H1 (cell line): ENCODE measurements at regions not wholly inside any gene's neighbourhood (a gene's known extent, or its start where the extent isn't known, plus 50 kb on each side); places are given as distances from the start of the nearest gene placed in this dataset.

Source experiments
- BRCA1 ChIP-seq: IDR thresholded peaks from 2 replicates; pipeline ENCODE4 v1.6.1; 2012; ENCODE audit warnings: low read depth, low read length, improper control_type of control experiment
- CBX5 ChIP-seq: fragments of 300-800, 300-1000 bp; sonication (generic); IDR thresholded peaks from 2 replicates; pipeline ENCODE4 v1.7.1; 2016; ENCODE audit warnings: antibody characterized with exemption, low read length, low read depth
- CHD2 ChIP-seq: IDR thresholded peaks from 2 replicates; pipeline ENCODE4 v1.6.1; 2012; ENCODE audit warnings: low read length, improper control_type of control experiment
- HDAC2 ChIP-seq, 2 experiments: fragments of 300-600 bp in 1 of 2; sonication (generic) in 1 of 2; IDR thresholded peaks; 2 replicates each; pipeline ENCODE4 v1.6.1; 2011 to 2012; ENCODE audit warnings: low read depth in 2 of 2, low read length in 2 of 2, mild to moderate bottlenecking in 2 of 2, moderate library complexity in 2 of 2, borderline replicate concordance in 1 of 2, inconsistent platforms in 1 of 2
- MAFK ChIP-seq: IDR thresholded peaks from 2 replicates; pipeline ENCODE4 v1.6.1; 2012; ENCODE audit warnings: low read depth, mild to moderate bottlenecking, improper control_type of control experiment, low read length
- SP2 ChIP-seq: IDR thresholded peaks from 2 replicates; pipeline ENCODE4 v1.6.1; 2012; ENCODE audit warnings: mild to moderate bottlenecking, low read length, inconsistent platforms
- SUZ12 ChIP-seq: fragments of 200-600 bp; sonication (generic); IDR thresholded peaks from 2 replicates; pipeline ENCODE4 v1.6.1; 2012; ENCODE audit warnings: mild to moderate bottlenecking, inconsistent platforms, low read length, moderate library complexity, mixed read lengths
- TCF12 ChIP-seq: IDR thresholded peaks from 2 replicates; pipeline ENCODE4 v1.6.1; 2011; ENCODE audit warnings: low read depth, mild to moderate bottlenecking, low read length
- TF ChIP-seq, protein P1 (sequence below): IDR thresholded peaks from 2 replicates; pipeline ENCODE4 v1.6.1; 2011; ENCODE audit warnings: low read length, improper control_type of control experiment

DNA sequence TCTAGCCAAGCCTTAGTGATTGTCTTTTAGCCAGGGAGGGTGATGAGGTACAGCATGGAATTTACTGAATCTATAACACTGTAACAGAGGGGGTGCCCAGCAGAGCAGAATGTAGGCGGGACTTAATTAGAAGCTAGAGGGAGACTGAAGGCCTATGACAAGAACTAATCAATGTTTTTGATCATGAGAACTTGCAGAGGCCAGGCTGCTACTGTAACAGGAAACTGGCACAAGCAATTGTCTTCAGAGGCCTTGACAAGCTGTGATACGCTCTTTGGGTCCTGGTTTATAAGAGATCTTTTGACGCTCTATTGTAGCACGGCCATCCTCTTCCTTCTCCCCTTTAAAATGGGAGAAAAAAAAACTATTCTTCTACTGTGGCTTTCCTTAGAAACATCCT lies 1297.3 kb downstream of the JRKL start (continued):
- TF ChIP-seq, protein P1, sequence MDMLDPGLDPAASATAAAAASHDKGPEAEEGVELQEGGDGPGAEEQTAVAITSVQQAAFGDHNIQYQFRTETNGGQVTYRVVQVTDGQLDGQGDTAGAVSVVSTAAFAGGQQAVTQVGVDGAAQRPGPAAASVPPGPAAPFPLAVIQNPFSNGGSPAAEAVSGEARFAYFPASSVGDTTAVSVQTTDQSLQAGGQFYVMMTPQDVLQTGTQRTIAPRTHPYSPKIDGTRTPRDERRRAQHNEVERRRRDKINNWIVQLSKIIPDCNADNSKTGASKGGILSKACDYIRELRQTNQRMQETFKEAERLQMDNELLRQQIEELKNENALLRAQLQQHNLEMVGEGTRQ: no peak
- TF ChIP-seq SUZ12: no peak
- TF ChIP-seq BRCA1: no peak
- TF ChIP-seq MAFK: no peak
- no peak for TF ChIP-seq SP2
- no peak for TF ChIP-seq CBX5
- no peak for TF ChIP-seq HDAC2 (IDR thresholded peaks at IDR 0.05; ENCODE audit: borderline replicate concordance in 1 of 2, low read depth in 2 of 2, low read length in 2 of 2)
- TF ChIP-seq TCF12: no peak
- no peak for TF ChIP-seq CHD2
